ENCODE measurements at regions not wholly inside any gene's neighbourhood (a gene's known extent, or its start where the extent isn't known, plus 50 kb on each side); places are given as distances from the start of the nearest gene placed in this dataset.

GRCh38 chr6:99761711-99762110 lies 155.1 kb downstream of the PRDM13 start:
- Mint-ChIP-seq H3K36me3 (no peaks in the 10 kb centered on the region), H3K4me3 (no peak overlapping the region), H3K27me3 (no peaks in the 10 kb centered on the region), H3K9me3 (no peaks in the 10 kb centered on the region), H3K27ac (no peak overlapping the region), H3K4me1 (no peaks in the 10 kb centered on the region)
- CTCF ChIA-PET = no interaction called here
- no peak for DNase-seq

DNA sequence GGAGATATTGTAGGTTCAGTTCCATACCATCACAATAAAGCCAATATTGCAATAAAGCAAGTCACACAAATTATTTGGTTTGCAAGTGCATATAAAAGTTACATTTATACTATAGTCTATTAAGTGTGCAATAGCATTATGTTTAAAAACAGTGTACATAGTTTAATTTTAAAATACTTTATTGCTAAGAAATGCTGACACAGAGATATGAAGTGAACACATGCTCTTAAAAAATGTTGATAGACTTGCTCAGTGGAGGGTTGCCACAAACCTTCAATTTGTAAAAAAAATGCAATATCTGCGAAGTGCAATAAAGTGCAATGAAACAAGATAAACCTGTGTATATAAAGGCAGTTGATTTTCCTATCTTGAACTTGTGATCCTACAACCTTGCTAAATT lies 161.5 kb downstream of the PRDM13 start:
- Mint-ChIP-seq H3K36me3 (no peaks in the 10 kb centered on the region), H3K4me3 (no peak overlapping the region), H3K9me3 (no peaks in the 10 kb centered on the region), H3K4me1 (no peaks in the 10 kb centered on the region), H3K27me3 (peaks cover 4% of the 10 kb centered on the region), H3K27ac (no peak overlapping the region)
- CTCF ChIA-PET = no interaction called here
- DNase-seq = no peak

DNA sequence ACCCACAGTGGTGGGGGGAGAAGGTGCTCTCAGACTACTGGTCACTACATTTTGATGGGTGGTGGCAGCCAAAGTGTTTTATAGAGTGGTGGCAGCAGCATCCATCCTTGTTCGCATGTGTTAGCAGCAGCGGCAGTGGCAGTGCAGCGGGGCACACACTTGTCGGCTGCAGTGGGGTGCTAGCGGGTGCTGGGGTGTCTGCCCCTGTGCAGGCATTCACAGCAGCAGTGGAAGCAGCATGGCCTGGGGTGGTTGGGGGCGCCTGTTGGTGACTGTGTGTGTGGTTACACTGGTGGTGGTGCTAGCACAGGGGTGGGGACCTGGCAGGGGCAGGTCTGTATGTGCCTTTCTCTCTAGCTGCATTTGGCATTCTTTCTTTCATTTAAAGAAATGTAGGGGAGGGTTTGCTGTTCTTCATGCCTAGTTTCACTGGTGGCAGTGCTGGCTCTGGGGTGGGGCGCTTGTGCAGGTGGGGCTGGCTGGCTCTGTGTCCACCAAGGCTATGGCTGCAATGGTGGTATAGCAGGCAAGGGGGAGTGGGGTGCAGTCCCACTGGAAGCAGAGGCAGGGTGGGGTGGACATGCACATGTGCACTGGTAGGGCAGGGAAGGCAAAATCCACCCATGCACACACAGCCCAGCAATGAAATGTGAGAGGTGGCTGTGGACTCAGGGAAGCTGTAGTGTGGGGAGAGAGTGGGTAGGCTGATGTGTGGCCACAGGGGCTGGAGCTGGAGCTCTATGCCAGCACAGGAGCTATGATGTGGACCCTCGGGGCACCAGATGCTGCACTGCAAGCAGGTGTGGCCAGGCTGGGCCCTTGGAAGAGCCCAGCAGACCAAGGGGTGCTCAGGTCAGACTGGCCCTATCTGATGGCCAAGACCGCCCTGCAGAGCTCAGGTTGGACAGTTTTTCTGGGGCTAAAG lies 173.3 kb downstream of the PRDM13 start:
- H3K9me3 Mint-ChIP-seq = no peaks in the 10 kb centered on the region
- H3K4me1 Mint-ChIP-seq = no peaks in the 10 kb centered on the region
- DNase-seq = no peak
- no peak overlapping the region for H3K4me3 Mint-ChIP-seq
- H3K27me3 Mint-ChIP-seq = peaks cover 23% of the 10 kb centered on the region
- CTCF ChIA-PET = interaction anchor here (0.6 kb wide), 1 partner anchor 30 kb away, joined by 4 read pairs; no protein-coding TSS in a partner anchor
- no peak overlapping the region for H3K27ac Mint-ChIP-seq
- no peaks in the 10 kb centered on the region for H3K36me3 Mint-ChIP-seq

- H3K4me1 Mint-ChIP-seq = no peaks in the 10 kb centered on the region
- H3K36me3 Mint-ChIP-seq = no peaks in the 10 kb centered on the region
- no peak overlapping the region for H3K4me3 Mint-ChIP-seq
- peaks cover 24% of the 10 kb centered on the region for H3K27me3 Mint-ChIP-seq
- CTCF ChIA-PET = interaction anchor here (0.6 kb wide), 1 partner anchor 29 kb away, joined by 4 read pairs; no protein-coding TSS in a partner anchor
- no peaks in the 10 kb centered on the region for H3K9me3 Mint-ChIP-seq
- no peak for DNase-seq
- no peak overlapping the region for H3K27ac Mint-ChIP-seq
Observed at GRCh38 chr6:99780556-99780885, 173.9 kb downstream of the PRDM13 start.

GRCh38 chr6:99789767-99790166 lies 183.1 kb downstream of the PRDM13 start:
- Mint-ChIP-seq H3K27ac (no peak overlapping the region), H3K9me3 (no peaks in the 10 kb centered on the region), H3K4me3 (no peak overlapping the region), H3K4me1 (no peaks in the 10 kb centered on the region), H3K36me3 (no peaks in the 10 kb centered on the region), H3K27me3 (peaks cover 25% of the 10 kb centered on the region)
- CTCF ChIA-PET = no interaction called here
- no peak for DNase-seq

DNA sequence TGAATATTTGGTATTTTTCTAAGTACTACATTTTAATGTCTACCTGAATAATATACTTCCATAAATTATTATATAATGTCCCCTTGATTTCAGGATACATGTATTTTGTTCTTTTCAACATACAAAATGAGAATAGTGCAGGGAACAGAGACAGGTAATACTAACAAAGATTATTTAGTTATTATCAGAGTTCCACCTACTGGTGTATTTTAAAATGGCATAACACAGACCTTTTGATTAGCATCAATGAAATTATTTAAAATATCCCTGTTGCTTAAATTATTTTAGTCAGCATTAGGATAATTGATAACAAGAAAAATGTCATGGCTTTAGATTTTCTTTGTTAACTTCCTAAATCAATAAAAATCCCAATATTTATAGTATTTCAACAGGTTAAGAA lies 184.0 kb downstream of the PRDM13 start:
- H3K9me3 Mint-ChIP-seq = no peaks in the 10 kb centered on the region
- no peak for DNase-seq
- H3K36me3 Mint-ChIP-seq = no peaks in the 10 kb centered on the region
- H3K4me1 Mint-ChIP-seq = no peaks in the 10 kb centered on the region
- H3K4me3 Mint-ChIP-seq = no peak overlapping the region
- H3K27ac Mint-ChIP-seq = no peak overlapping the region
- CTCF ChIA-PET = no interaction called here
- H3K27me3 Mint-ChIP-seq = peaks cover 22% of the 10 kb centered on the region

GRCh38 chr6:99801805-99802204 lies 192.2 kb downstream of the MCHR2 start:
- Mint-ChIP-seq H3K4me3 (no peak overlapping the region), H3K4me1 (no peaks in the 10 kb centered on the region), H3K36me3 (no peaks in the 10 kb centered on the region), H3K27ac (no peak overlapping the region), H3K27me3 (no peaks in the 10 kb centered on the region), H3K9me3 (no peaks in the 10 kb centered on the region)
- CTCF ChIA-PET = no interaction called here
- no peak for DNase-seq

- H3K36me3 Mint-ChIP-seq = no peaks in the 10 kb centered on the region
- H3K9me3 Mint-ChIP-seq = no peaks in the 10 kb centered on the region
- H3K27ac Mint-ChIP-seq = no peak overlapping the region
- no peak for DNase-seq
- peaks cover 2% of the 10 kb centered on the region for H3K27me3 Mint-ChIP-seq
- CTCF ChIA-PET = no interaction called here
- H3K4me1 Mint-ChIP-seq = no peaks in the 10 kb centered on the region
- no peak overlapping the region for H3K4me3 Mint-ChIP-seq
Observed at GRCh38 chr6:99802396-99803031, 191.5 kb downstream of the MCHR2 start.

GRCh38 chr6:99808992-99809391 lies 185.0 kb downstream of the MCHR2 start:
- Mint-ChIP-seq H3K4me3 (no peak overlapping the region), H3K36me3 (no peaks in the 10 kb centered on the region), H3K27ac (no peak overlapping the region), H3K27me3 (peaks cover 22% of the 10 kb centered on the region), H3K4me1 (no peaks in the 10 kb centered on the region), H3K9me3 (no peaks in the 10 kb centered on the region)
- CTCF ChIA-PET = interaction anchor here (0.7 kb wide), 1 partner anchor 29 kb away, joined by 4 read pairs; no protein-coding TSS in a partner anchor
- no peak for DNase-seq

- no peak for DNase-seq
- Mint-ChIP-seq H3K9me3 (no peaks in the 10 kb centered on the region), H3K27ac (no peak overlapping the region), H3K36me3 (no peaks in the 10 kb centered on the region), H3K4me1 (no peaks in the 10 kb centered on the region), H3K4me3 (no peak overlapping the region), H3K27me3 (peaks cover 22% of the 10 kb centered on the region)
- CTCF ChIA-PET = interaction anchor here (1.4 kb wide), 1 partner anchor 13 kb away, joined by 3 read pairs; no protein-coding TSS in a partner anchor
Observed at GRCh38 chr6:99810295-99810694, 183.7 kb downstream of the MCHR2 start.

DNA sequence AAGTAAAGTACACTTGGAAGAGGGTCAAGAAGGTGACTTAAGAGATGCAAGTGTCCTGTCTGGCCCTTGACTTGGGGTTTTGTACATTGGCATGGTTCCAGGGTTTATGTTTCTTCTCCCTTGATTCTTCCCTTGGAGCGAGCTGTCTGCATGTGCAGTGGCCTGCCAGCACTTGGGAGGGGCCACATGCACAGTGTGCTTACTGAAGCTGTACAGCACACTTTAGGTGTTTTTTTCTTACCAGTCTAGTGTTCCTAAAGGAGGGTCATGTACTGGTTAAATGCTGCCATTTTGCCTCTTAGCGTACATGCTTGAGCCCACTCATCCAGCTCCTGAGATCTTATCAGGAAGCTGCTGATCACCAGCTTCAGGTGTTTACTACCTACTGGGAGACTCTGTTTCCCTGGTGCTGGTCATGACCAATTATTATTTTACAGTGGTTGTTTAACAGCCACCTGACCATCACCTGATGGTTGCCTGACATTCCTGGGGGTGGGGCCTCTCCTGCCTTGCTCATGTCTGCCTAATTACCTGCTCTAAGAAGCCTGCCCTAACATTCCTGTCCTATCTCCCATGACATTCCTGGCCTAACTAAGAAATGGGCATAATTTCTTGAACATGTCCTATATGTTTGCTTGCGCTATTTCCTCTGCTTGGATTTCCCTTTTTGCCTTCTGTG lies 182.9 kb downstream of the MCHR2 start:
- DNase-seq = no peak
- no peaks in the 10 kb centered on the region for H3K4me1 Mint-ChIP-seq
- CTCF ChIA-PET = interaction anchor here (1.4 kb wide), 1 partner anchor 12 kb away, joined by 3 read pairs; no protein-coding TSS in a partner anchor
- no peak overlapping the region for H3K4me3 Mint-ChIP-seq
- H3K27me3 Mint-ChIP-seq = peaks cover 22% of the 10 kb centered on the region
- H3K9me3 Mint-ChIP-seq = no peaks in the 10 kb centered on the region
- H3K36me3 Mint-ChIP-seq = no peaks in the 10 kb centered on the region
- no peak overlapping the region for H3K27ac Mint-ChIP-seq

GRCh38 chr6:99811636-99812035 lies 182.4 kb downstream of the MCHR2 start:
- Mint-ChIP-seq H3K36me3 (no peaks in the 10 kb centered on the region), H3K4me1 (no peaks in the 10 kb centered on the region), H3K27ac (no peak overlapping the region), H3K9me3 (no peaks in the 10 kb centered on the region), H3K4me3 (no peak overlapping the region), H3K27me3 (peaks cover 22% of the 10 kb centered on the region)
- DNase-seq = no peak
- CTCF ChIA-PET = interaction anchor here (1.4 kb wide), 1 partner anchor 11 kb away, joined by 3 read pairs; no protein-coding TSS in a partner anchor

- DNase-seq = no peak
- Mint-ChIP-seq H3K9me3 (no peaks in the 10 kb centered on the region), H3K36me3 (no peaks in the 10 kb centered on the region), H3K4me1 (no peaks in the 10 kb centered on the region), H3K27me3 (peaks cover 18% of the 10 kb centered on the region), H3K27ac (no peak overlapping the region), H3K4me3 (no peak overlapping the region)
- CTCF ChIA-PET = no interaction called here
Observed at GRCh38 chr6:99813565-99813964, 180.5 kb downstream of the MCHR2 start.

DNA sequence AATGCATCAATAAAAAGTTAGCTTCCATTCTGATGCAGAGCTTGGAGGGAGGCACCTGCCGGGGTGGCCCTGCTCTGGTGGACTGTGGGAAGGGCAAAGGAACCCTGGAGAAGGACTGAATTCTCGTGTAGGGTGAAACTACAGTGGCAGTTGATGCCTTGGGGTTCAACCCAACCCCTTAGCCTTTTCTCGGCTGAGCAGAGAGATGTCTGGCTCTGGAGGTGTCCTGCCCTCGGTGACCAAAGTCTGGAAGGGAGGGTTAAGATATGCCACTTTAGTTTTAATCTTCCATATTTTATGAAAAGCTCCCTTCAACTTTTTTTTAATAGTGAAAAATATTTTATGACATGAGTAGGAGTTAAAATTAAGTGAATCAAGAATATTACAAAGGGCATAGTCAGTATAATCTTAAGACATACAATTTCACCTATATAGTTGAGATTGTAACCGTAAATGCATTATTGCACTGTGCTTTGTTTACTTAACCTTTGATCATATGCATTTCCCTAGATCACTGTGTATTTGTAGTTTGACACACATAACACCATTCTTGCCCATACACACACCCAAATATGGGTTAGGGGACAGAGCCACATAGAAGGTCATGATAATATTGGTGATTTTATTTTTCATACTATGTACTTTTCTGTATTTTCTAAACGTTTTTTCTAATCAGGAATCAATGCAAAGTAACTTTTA lies 179.6 kb downstream of the MCHR2 start:
- DNase-seq = no peak
- no peaks in the 10 kb centered on the region for H3K9me3 Mint-ChIP-seq
- H3K27me3 Mint-ChIP-seq = peaks cover 13% of the 10 kb centered on the region
- H3K4me3 Mint-ChIP-seq = no peak overlapping the region
- H3K36me3 Mint-ChIP-seq = no peaks in the 10 kb centered on the region
- H3K27ac Mint-ChIP-seq = no peak overlapping the region
- CTCF ChIA-PET = no interaction called here
- H3K4me1 Mint-ChIP-seq = no peaks in the 10 kb centered on the region

Measured in activated naive CD4-positive, alpha-beta T cell treated with anti-CD3 and anti-CD28 coated beads, Interleukin-2, amount 10 ng/mL, durations not matched to agents 7 days and 5 days (primary cell).